GM12892 (cell line): ENCODE measurements at regions not wholly inside any gene's neighbourhood (a gene's known extent, or its start where the extent isn't known, plus 50 kb on each side); places are given as distances from the start of the nearest gene placed in this dataset.

Experiments used
- DNase-seq: peaks from one replicate; pipeline ENCODE4 v3.0.0; 2011; ENCODE audit not compliant: insufficient read length
- FAIRE-seq: peaks from 2 replicates; lab custom pipeline; 2011; peaks lifted over from hg19 to GRCh38; lab: Jason Lieb, UNC
- POLR2A ChIP-seq: IDR thresholded peaks from 2 replicates; pipeline ENCODE4 v1.6.1; 2011; ENCODE audit warnings: low read depth, low read length, control low read depth
- POLR2AphosphoS5 ChIP-seq: IDR thresholded peaks from 2 replicates; pipeline ENCODE4 v1.6.1; 2011; ENCODE audit warnings: low read depth, low read length, control low read depth
- TAF1 ChIP-seq: IDR thresholded peaks from 2 replicates; pipeline ENCODE4 v1.6.1; 2011; ENCODE audit warnings: low read depth, mild to moderate bottlenecking, control low read depth, low read length, borderline replicate concordance

DNA sequence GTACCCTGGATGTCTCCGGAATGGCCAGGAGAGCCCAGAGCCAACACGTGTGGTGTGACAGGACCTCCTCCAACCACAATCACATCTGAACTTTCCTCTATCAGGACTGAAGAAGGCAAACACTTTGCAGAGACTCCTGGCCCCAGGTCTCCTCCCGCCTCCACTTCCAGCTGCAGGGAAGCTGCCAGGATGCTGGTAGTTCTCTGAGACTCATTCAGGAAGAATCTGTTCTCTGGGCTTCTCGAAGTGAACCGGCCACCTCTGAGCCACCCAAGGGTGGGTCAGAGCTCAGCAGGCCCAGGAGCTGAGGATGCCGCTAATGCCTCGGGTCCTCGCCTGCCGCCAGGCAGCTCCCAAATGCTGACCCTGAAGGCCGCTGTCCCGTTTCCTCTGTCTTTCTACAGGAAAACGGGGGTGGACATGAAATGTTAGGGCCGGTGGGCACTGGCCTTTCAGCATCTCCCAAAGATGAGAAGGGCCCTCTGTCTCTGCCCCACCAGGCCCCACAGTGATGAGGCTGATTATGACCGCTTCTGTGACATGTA, 789.9 kb downstream of the BRD1 start:
- no peak for DNase-seq
- TF ChIP-seq POLR2A (no peak), TAF1 (no peak), POLR2AphosphoS5 (no peak)
- FAIRE-seq = no peak

DNA sequence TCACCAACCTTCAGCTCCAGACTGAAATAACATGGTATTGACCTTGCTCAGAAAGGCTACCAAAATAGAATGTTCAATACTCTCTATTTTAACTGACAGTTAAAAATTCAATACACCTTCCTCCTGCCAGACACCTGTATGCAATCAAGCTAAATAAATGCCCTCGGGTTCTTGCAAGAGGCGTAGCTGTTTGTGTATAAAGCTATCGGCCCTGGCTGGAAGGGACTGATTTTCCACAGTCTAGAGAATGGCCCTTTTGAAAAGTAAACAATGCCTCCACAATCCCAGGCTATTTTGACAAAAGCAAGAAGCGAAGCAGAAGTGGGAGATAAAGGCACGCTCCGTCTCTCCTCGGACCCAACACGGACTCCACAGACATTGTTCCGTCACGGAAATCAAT, 791.2 kb downstream of the BRD1 start:
- FAIRE-seq (no peak), DNase-seq (no peak)
- TF ChIP-seq POLR2A (no peak), POLR2AphosphoS5 (no peak), TAF1 (no peak)

DNA sequence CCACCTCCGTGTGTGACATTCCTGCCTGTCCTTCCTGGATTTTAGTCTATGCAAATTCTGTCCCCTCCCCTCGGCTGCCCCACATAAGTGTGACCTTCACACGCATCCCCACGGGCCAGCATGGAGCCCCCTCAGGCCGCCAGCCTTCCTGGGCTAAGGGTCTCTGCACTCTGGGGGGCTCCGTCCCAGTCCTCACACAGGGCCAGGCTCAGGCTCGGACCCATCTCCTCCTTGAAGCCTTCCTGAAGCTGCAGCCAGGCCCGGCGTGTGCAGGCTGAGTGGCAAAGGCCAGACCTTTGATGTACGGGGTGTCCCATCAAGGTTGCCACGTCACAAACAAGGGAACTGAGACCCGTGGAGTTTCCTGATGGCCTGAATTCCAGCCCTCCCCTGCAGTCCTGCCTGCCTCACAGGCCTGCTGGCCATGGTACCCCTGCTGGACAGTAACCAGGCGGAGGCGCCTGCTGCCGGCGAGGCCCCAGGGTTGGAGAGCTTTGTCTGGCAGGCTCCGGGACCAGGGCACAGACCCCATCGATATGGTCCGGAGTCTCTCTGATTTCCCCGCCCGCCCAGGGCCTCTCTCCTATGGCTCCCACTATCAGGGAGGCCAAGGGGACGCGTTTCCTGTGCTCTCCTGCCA, 791.7 kb downstream of the BRD1 start:
- DNase-seq (no peak), FAIRE-seq (no peak)
- TF ChIP-seq TAF1 (no peak), POLR2AphosphoS5 (no peak), POLR2A (no peak)

DNA sequence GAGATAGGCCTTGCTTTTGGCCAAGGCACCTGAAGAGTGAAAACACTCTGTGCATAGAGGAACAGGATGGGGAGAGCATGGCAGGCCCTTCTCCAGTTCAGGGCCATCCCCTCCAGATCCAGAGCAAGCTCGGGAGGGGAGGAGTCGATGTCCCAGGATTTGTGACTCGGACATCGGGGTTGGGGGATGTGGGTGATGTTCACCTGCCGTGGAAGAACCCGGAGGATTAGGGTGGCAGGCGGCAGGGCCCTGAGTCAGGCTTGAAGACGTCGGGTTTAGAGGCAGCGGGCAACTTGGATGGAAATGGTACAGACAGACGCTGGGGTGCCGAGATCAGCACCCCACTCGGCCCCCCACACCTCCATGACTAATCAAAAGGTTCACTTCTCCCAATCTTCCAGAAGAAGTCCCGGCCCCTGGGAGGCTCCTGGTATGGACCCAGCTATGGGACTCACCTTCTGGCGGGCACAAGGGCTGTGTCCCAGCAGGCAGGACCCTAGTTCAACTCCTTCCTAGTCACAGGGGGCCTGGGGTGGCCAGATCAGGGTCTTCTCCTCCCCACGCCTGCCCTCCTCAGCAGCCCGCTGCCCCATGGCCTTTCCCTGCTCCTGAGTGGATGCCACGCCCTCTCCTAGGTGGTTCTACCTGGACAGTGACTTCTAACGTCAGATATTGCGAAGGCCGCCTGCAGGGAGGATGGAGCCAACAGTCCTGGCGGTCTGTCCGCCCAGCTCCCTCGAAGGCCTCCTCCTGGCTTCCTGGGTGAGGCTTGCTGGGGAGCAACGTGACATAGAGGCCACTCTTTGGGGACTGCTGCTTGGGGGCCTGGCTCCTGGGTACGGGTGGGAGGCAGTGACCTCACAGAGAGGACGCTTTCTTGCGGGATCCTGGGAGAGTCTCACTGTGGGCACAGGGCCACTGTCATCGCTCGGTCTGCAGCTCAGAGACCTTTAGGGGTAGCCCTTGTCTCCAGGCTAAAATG, 792.5 kb downstream of the BRD1 start:
- no peak for DNase-seq
- FAIRE-seq = no peak
- TF ChIP-seq TAF1 (no peak), POLR2AphosphoS5 (no peak), POLR2A (no peak)

DNA sequence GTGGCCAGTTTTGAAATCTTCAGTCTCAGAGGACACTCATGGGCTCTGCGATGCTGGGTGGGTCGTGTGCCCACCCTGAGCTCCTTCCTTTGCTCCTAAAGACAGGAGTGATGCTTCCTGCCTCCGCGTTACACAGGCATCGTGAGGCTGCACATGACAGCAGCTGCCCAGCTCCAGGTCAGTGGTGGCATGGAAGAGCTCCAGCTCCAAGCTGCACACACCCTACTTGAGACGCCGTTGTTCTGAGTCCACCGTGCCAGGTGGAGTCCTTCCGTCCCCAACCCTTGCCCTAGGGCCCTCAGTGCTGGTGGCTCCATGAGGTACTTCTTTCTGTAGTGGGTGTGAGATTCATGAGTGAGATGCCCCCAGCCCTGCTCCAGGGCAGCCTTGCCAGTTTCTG, 794.1 kb downstream of the BRD1 start:
- no peak for TF ChIP-seq TAF1
- TF ChIP-seq POLR2A = no peak
- TF ChIP-seq POLR2AphosphoS5 = no peak
- no peak for FAIRE-seq
- no peak for DNase-seq

DNA sequence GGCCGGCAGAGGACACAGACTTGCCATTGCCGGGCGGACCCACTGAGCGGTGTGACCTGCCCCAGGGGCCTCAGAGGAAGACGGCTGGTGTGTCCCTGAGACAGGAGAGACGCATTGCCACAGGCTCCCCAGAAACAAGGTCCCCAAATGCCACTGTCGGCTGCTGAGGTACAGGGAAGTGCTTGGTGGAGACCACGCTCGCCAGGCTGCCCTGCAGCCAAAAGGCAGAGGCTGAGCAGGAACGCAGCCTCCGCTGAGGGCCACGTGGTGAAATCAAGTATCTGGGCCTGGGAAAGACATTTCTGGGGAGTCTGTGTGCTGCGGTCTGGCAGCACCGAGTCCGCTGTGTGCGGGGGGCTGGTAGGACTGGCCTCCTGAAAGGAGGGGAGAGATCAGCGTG, 794.9 kb downstream of the BRD1 start:
- no peak for TF ChIP-seq POLR2A
- TF ChIP-seq POLR2AphosphoS5 = no peak
- TF ChIP-seq TAF1 = no peak
- no peak for DNase-seq
- FAIRE-seq = no peak

DNA sequence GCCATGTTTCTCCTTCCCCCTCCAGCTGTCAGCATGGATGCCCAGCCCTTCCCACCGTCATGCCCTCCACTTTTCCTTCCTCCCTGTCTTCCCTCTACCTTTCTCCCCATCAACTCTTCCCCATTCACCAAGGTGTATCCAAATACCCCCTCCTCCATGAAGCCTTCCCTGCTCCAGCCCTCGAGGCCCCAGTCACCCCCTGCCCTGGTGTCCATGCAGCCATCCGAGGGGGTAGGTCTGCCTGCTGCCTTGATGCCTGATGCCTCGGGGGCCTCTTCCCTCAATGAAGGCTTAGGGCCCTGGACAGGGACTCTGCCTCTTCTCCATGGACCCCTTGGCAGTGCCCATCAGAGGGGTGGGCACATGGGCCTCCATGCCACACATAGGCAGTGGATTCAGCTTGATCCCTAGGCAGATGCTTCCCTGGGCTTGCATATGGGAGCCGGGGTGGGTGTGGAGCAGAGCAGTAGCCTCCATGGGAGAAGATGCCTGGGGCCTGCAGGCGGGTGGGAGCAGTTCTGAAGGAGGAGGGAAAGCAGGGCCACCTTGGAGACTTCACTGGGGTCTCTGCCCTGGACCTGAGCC, 795.8 kb downstream of the BRD1 start:
- DNase-seq (no peak), FAIRE-seq (no peak)
- TF ChIP-seq POLR2AphosphoS5 (no peak), POLR2A (no peak), TAF1 (no peak)

DNA sequence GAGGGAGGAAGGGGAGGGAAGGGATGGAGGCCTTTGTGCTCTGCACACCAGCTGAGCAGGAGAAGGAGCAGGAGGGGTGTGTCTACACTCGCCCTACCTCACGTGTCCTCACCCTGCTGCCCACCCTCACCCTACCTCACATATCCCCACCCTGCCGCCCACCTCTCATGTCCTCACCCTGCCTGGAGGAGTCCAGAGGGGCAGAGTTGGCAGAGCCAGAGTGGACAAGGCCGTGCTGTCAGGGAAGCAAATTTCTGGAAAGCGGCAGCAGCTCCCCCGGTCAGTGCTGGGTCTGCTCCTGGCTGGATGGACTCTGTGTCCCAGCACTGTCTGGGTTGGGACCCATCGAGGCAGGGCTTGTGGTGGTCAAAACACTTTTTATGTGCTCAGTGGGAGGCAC, 799.6 kb downstream of the BRD1 start:
- no peak for FAIRE-seq
- TF ChIP-seq POLR2A (no peak), TAF1 (no peak)

DNA sequence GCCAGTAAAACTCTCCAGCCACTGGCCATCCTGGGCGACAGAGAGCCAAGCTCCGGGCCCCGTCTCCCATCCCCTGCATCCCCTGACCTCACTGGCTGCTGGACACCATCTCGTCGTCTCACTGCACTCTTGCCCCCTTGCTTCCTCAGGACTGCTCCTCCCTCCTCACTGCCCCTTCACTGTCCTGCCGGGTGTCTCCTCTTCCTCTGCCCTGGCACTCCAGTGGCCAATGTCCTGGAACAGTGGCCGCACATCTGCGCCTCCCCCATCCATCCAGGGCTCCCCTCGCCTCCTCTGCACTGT, 800.4 kb downstream of the BRD1 start:
- TF ChIP-seq POLR2A (no peak), TAF1 (no peak), POLR2AphosphoS5 (no peak)
- FAIRE-seq (no peak), DNase-seq (no peak)

More for the DNA sequence above, 799.6 kb downstream of the BRD1 start:
- DNase-seq = no peak

DNA sequence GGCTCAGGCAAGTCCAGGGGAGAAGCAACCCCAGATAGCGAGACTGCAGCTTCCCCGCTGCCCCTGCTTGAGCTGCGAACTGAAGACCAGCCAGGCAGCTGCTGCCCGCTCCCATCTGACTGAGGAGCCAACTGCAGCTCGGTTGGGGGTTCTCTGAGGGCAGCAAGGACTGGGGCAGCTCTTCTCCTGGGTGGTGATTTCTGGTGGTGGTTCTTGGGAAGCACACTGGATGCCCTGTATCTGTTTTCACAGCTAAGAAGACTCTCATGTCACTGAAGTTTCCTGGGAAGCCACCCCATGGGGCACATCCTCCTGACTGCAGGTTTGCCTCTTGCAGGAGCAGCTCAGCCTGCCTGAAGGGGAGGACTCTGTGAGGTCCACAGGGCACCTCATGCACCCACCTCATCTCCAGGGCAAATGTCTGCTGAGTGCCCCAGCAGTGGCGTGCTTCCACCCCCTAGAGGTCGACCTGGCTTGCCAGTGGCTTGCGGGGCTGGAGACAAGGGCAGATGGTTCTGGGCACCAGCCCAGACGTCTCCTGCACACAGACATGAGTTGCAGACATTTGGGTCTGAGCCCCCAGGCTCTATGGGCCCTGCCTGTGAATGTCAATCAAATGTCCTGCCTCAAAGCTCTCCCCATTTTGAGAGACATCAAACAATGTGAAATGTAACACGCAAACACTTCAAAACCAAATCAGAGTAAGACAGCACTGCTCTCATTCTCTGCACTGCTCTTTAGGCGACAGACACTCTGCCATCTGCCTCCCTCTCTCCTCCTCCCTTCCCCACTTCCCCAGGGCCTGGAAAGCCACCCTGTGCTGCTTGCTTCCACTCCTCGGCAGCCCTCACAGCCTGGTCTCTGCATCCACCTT, 800.9 kb downstream of the BRD1 start:
- no peak for FAIRE-seq
- TF ChIP-seq POLR2A (no peak), TAF1 (no peak), POLR2AphosphoS5 (no peak)
- DNase-seq = no peak

DNA sequence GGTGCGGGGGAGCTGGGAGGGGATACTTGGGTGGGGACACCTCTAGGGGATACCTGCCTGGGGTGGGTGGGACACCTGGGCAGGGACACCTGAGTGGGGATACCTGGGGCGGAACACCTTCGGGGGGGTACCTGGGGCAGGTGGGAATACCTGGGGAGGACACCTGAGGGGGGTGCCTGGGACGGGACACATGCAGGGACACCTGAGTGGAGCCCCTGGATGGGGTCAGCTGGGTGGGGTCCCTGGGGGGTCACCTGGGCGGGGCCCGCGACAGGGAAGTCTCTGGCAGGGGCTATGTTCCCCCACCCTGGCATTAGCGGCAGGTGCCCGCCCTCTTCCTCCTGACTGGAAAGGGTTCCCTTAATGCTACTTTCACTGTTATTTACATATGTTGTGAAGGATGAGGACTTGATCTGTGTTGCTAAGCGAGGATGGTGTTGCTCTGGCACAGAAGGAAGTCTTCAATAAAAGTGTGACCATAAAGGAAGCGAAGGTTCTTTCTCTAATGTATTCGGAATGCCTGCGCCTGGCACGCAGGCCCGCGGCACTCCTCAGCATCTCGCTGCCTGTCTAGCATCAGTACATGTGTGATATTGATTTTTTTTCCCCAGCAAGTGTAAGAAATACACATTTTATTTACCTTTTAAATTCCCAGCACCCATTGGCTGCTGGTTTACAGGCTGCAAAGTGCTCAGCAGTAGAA, 801.7 kb downstream of the BRD1 start:
- FAIRE-seq = no peak
- TF ChIP-seq TAF1 (no peak), POLR2A (no peak)
- DNase-seq = no peak
